Activated naive CD8-positive, alpha-beta T cell treated with anti-CD3 and anti-CD28 coated beads, Interleukin-2, amount 10 ng/mL, durations not matched to agents 7 days and 5 days (primary cell): ENCODE measurements at regions not wholly inside any gene's neighbourhood (a gene's known extent, or its start where the extent isn't known, plus 50 kb on each side); places are given as distances from the start of the nearest gene placed in this dataset.

Experiments
- ATAC-seq: fragments of 150-1000 bp; cut with Tn5 transposase; one replicate; pipeline ENCODE4 v1.10.0; 2021; ENCODE audit warnings: low read depth, moderate library complexity
- POLR2A ChIA-PET: fragments of 350-600 bp; sonication (Branson Sonifier 250); formaldehyde crosslinking; loops from one replicate; lab custom pipeline; 2021; ENCODE audit warnings: antibody characterized with exemption; lab: Charles Lee
- DNase-seq: peaks from one replicate; pipeline ENCODE4 v3.0.0; 2021
- H3K27ac Mint-ChIP-seq: one replicate; pipeline ENCODE4 v1.8.0; 2022; ENCODE audit warnings: mild to moderate bottlenecking, mixed read lengths
- H3K27me3 Mint-ChIP-seq: one replicate; pipeline ENCODE4 v1.8.0; 2022; ENCODE audit warnings: mild to moderate bottlenecking, moderate library complexity, mixed read lengths
- H3K36me3 Mint-ChIP-seq: one replicate; pipeline ENCODE4 v1.8.0; 2021; ENCODE audit warnings: mild to moderate bottlenecking, mixed read lengths
- H3K4me1 Mint-ChIP-seq: one replicate; pipeline ENCODE4 v1.8.0; 2021; ENCODE audit warnings: mixed read lengths
- H3K4me3 Mint-ChIP-seq: one replicate; pipeline ENCODE4 v1.8.0; 2022; ENCODE audit warnings: mild to moderate bottlenecking, moderate library complexity, mixed read lengths
- H3K9me3 Mint-ChIP-seq: one replicate; pipeline ENCODE4 v1.8.0; 2021; ENCODE audit warnings: mixed read lengths

GRCh38 chr3:106191913-106192312, 323.1 kb upstream of the CBLB start:
- Mint-ChIP-seq H3K4me3 (no peak overlapping the region), H3K4me1 (peaks cover 19% of the 10 kb centered on the region), H3K27ac (no peak overlapping the region), H3K27me3 (no peaks in the 10 kb centered on the region), H3K9me3 (peaks cover 23% of the 10 kb centered on the region), H3K36me3 (peaks cover 44% of the 10 kb centered on the region)
- ATAC-seq (no peak), DNase-seq (no peak)
- POLR2A ChIA-PET: interaction anchor here (0.6 kb wide), 1 partner anchor 114 kb away, joined by 3 read pairs; no protein-coding TSS in a partner anchor

GRCh38 chr3:106193876-106194275, 325.1 kb upstream of the CBLB start:
- DNase-seq (no peak), ATAC-seq (no peak)
- Mint-ChIP-seq H3K36me3 (peaks cover 42% of the 10 kb centered on the region), H3K9me3 (peaks cover 23% of the 10 kb centered on the region), H3K27me3 (no peaks in the 10 kb centered on the region), H3K4me1 (peaks cover 22% of the 10 kb centered on the region), H3K4me3 (no peak overlapping the region), H3K27ac (no peak overlapping the region)
- POLR2A ChIA-PET: no interaction called here

GRCh38 chr3:106194726-106195125, 325.9 kb upstream of the CBLB start:
- POLR2A ChIA-PET: no interaction called here
- DNase-seq (no peak), ATAC-seq (no peak)
- Mint-ChIP-seq H3K27me3 (no peaks in the 10 kb centered on the region), H3K4me3 (no peak overlapping the region), H3K4me1 (peaks cover 22% of the 10 kb centered on the region), H3K36me3 (peaks cover 40% of the 10 kb centered on the region), H3K9me3 (peaks cover 21% of the 10 kb centered on the region), H3K27ac (no peak overlapping the region)

DNA sequence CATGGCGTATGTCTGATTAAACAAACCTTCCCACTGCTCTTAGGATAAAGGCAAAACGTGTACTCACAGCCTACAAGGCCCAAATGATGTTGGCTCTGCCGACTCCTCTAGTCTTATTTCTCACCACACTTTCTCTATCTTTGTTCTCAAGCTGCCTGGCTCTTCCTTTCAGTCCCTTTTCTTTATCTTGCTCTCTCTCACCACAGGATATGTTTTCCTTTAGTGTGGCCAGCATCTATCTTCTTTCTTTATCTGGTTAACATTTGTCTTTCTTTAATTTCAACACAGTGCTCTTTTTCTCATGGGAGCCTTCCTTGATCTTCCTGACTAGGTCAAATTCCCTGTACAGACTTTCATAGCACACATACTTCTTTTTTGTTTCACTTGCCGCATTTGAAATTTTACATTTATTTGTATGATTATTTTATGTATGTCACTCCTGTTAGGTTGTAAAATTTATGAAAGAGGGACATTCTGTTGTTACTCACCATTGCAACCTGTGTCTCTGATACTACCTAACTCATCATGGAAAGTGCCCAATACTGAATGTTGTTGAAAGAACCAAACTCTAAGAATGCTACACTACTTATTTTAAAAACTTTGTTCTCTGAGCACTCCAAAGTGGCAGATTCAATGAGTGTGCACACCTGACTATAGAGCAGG, 328.9 kb upstream of the CBLB start:
- peak; percentile 52 for ATAC-seq
- Mint-ChIP-seq H3K27ac (peak overlapping the region; percentile 47), H3K4me3 (peak overlapping the region; percentile 14), H3K27me3 (no peaks in the 10 kb centered on the region), H3K4me1 (peaks cover 19% of the 10 kb centered on the region), H3K36me3 (peaks cover 35% of the 10 kb centered on the region), H3K9me3 (peaks cover 17% of the 10 kb centered on the region)
- POLR2A ChIA-PET: no interaction called here
- no peak for DNase-seq

- H3K4me1 Mint-ChIP-seq: peaks cover 38% of the 10 kb centered on the region
- H3K4me3 Mint-ChIP-seq: no peak overlapping the region
- DNase-seq (no peak), ATAC-seq (no peak)
- POLR2A ChIA-PET: interaction anchor here (1.7 kb wide), 1 partner anchor 28 kb away, joined by 6 read pairs; no protein-coding TSS in a partner anchor
- H3K36me3 Mint-ChIP-seq: peaks cover 32% of the 10 kb centered on the region
- H3K27ac Mint-ChIP-seq: no peak overlapping the region
- H3K27me3 Mint-ChIP-seq: no peaks in the 10 kb centered on the region
- peaks cover 11% of the 10 kb centered on the region for H3K9me3 Mint-ChIP-seq
These were observed 335.5 kb upstream of the CBLB start for GRCh38 chr3:106204160-106204868.

GRCh38 chr3:106206146-106206545, 337.3 kb upstream of the CBLB start:
- H3K4me1 Mint-ChIP-seq: peaks cover 40% of the 10 kb centered on the region
- no peaks in the 10 kb centered on the region for H3K27me3 Mint-ChIP-seq
- peaks cover 33% of the 10 kb centered on the region for H3K36me3 Mint-ChIP-seq
- H3K4me3 Mint-ChIP-seq: peak overlapping the region; percentile 59
- DNase-seq: no peak
- POLR2A ChIA-PET: interaction anchor here (0.5 to 2.1 kb wide), 6 partner anchors 9 to 338 kb away, joined by 3 to 9 read pairs (median 4); no protein-coding TSS in a partner anchor
- H3K27ac Mint-ChIP-seq: peak overlapping the region; percentile 87
- peaks cover 11% of the 10 kb centered on the region for H3K9me3 Mint-ChIP-seq
- ATAC-seq: peak; percentile 86

DNA sequence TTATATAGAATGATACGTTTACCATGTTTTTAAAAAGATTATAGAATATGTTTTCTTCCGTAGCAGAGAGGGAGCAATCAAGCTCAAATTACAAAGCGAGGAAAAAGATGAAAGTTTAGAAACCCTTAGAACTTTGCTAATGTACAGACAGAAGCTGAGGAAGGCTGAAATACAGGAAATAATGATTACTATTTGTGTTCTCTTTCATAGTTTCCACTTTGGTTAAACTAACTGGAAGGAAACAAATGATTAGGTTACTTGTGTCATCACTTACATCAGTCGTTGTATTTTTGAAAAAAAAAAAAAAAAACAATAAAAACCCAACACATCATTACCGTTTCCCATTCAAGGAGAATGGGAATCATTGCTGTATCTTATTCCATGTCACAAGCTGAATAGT, 337.8 kb upstream of the CBLB start:
- H3K27ac Mint-ChIP-seq: peak overlapping the region; percentile 87
- peaks cover 44% of the 10 kb centered on the region for H3K4me1 Mint-ChIP-seq
- peak overlapping the region; percentile 59 for H3K4me3 Mint-ChIP-seq
- no peaks in the 10 kb centered on the region for H3K27me3 Mint-ChIP-seq
- DNase-seq (no peak), ATAC-seq (peak; percentile 47)
- POLR2A ChIA-PET: interaction anchor here (0.5 to 2.1 kb wide), 5 partner anchors 8 to 337 kb away, joined by 3 to 9 read pairs (median 5); no protein-coding TSS in a partner anchor
- H3K9me3 Mint-ChIP-seq: peaks cover 9% of the 10 kb centered on the region
- H3K36me3 Mint-ChIP-seq: peaks cover 33% of the 10 kb centered on the region

- Mint-ChIP-seq H3K27ac (no peak overlapping the region), H3K36me3 (peaks cover 30% of the 10 kb centered on the region), H3K27me3 (no peaks in the 10 kb centered on the region), H3K4me3 (no peak overlapping the region), H3K4me1 (peaks cover 46% of the 10 kb centered on the region), H3K9me3 (peaks cover 9% of the 10 kb centered on the region)
- DNase-seq (no peak), ATAC-seq (no peak)
- POLR2A ChIA-PET: interaction anchor here (0.9 to 1.3 kb wide), 2 partner anchors 32 to 340 kb away, joined by 3 read pairs; no protein-coding TSS in a partner anchor
These were observed 339.4 kb upstream of the CBLB start for GRCh38 chr3:106208251-106208650.

DNA sequence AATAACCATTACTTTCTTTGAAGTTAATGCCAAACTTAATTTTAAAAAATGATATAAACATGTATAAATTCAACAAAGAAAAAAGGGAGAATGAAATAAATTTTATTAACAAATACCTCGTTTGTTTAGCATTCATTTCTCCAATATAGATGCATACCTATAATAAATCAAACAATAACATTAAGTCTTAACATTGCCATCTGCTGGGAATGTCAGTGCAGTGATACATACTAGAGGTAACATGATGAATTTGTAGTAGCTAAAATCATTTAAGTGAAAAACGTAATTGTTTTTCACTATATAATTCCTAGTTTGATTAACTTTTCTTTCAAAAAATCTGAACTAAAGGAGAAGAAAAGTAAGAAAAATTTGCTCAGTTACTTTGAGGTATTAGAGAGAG, 340.2 kb upstream of the CBLB start:
- Mint-ChIP-seq H3K4me3 (no peak overlapping the region), H3K9me3 (peaks cover 9% of the 10 kb centered on the region), H3K27ac (no peak overlapping the region), H3K27me3 (no peaks in the 10 kb centered on the region), H3K4me1 (peaks cover 45% of the 10 kb centered on the region), H3K36me3 (peaks cover 29% of the 10 kb centered on the region)
- POLR2A ChIA-PET: no interaction called here
- no peak for ATAC-seq
- DNase-seq: no peak

GRCh38 chr3:106209482-106209881, 340.7 kb upstream of the CBLB start:
- ATAC-seq (no peak), DNase-seq (no peak)
- Mint-ChIP-seq H3K27ac (no peak overlapping the region), H3K27me3 (no peaks in the 10 kb centered on the region), H3K36me3 (peaks cover 27% of the 10 kb centered on the region), H3K9me3 (peaks cover 7% of the 10 kb centered on the region), H3K4me3 (no peak overlapping the region), H3K4me1 (peaks cover 44% of the 10 kb centered on the region)
- POLR2A ChIA-PET: no interaction called here

- no peak overlapping the region for H3K27ac Mint-ChIP-seq
- POLR2A ChIA-PET: no interaction called here
- H3K4me3 Mint-ChIP-seq: no peak overlapping the region
- DNase-seq (no peak), ATAC-seq (no peak)
- no peaks in the 10 kb centered on the region for H3K27me3 Mint-ChIP-seq
- peaks cover 8% of the 10 kb centered on the region for H3K9me3 Mint-ChIP-seq
- peaks cover 28% of the 10 kb centered on the region for H3K36me3 Mint-ChIP-seq
- H3K4me1 Mint-ChIP-seq: peaks cover 46% of the 10 kb centered on the region
These were observed 342.1 kb upstream of the CBLB start for GRCh38 chr3:106210923-106211322.

DNA sequence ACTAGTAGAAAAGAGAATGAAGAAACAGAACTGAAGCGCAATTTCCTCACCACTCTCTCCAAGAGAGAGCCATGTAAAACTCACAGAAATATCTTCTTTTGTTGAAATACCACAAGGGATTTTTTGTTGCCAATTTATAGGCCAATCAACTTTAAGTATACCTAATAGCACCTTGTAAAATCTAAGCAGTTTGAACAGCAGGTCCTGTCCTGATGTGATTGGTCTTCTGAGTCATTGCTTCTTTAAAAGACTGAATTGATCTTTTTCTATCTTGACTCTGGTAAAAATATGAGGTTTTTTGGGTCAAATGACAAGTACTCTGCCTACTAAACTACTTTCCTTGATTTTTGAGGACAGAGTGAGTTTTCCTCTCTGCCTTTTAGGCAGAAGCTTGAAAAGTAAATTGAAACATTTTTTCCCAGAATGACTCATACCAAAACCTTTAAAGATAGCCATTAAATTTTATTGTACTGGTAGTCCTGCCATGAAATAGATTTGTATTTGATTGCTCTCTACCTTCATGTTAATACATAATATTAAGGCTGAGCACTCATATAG, 343.9 kb upstream of the CBLB start:
- POLR2A ChIA-PET: no interaction called here
- DNase-seq (no peak), ATAC-seq (no peak)
- no peak overlapping the region for H3K4me3 Mint-ChIP-seq
- no peaks in the 10 kb centered on the region for H3K27me3 Mint-ChIP-seq
- H3K36me3 Mint-ChIP-seq: peaks cover 32% of the 10 kb centered on the region
- H3K4me1 Mint-ChIP-seq: peaks cover 31% of the 10 kb centered on the region
- no peak overlapping the region for H3K27ac Mint-ChIP-seq
- peaks cover 15% of the 10 kb centered on the region for H3K9me3 Mint-ChIP-seq

GRCh38 chr3:106213954-106214353, 345.1 kb upstream of the CBLB start:
- ATAC-seq: no peak
- H3K36me3 Mint-ChIP-seq: peaks cover 35% of the 10 kb centered on the region
- POLR2A ChIA-PET: no interaction called here
- H3K4me3 Mint-ChIP-seq: no peak overlapping the region
- H3K27me3 Mint-ChIP-seq: no peaks in the 10 kb centered on the region
- H3K27ac Mint-ChIP-seq: no peak overlapping the region
- no peak for DNase-seq
- H3K9me3 Mint-ChIP-seq: peaks cover 18% of the 10 kb centered on the region
- H3K4me1 Mint-ChIP-seq: peaks cover 25% of the 10 kb centered on the region
